GM12865 (cell line): ENCODE measurements at regions not wholly inside any gene's neighbourhood (a gene's known extent, or its start where the extent isn't known, plus 50 kb on each side); places are given as distances from the start of the nearest gene placed in this dataset.

ENCODE experiments used
- DNase-seq: peaks from one replicate; pipeline ENCODE4 v3.0.0; 2010; ENCODE audit warnings: low read depth
- H3K4me3 ChIP-seq: 2 replicates; pipeline ENCODE4 v1.5.1; 2011; ENCODE audit warnings: mild to moderate bottlenecking, low read depth, low read length, control low read depth
- CTCF ChIP-seq: IDR thresholded peaks from 2 replicates; pipeline ENCODE4 v1.5.1; 2011; ENCODE audit warnings: low read length, control low read depth, low read depth, inconsistent platforms; ENCODE audit not compliant: insufficient read depth; ENCODE audit errors: missing control alignments

GRCh38 chr2:173692068-173692467 lies 273.1 kb downstream of the SP3 start:
- TF ChIP-seq CTCF: no peak
- H3K4me3 ChIP-seq: no peak overlapping the region
- DNase-seq: no peak

GRCh38 chr2:173693044-173693589 lies 272.1 kb downstream of the SP3 start:
- no peak for TF ChIP-seq CTCF
- H3K4me3 ChIP-seq: no peak overlapping the region
- no peak for DNase-seq

GRCh38 chr2:173696274-173696673 lies 268.9 kb downstream of the SP3 start:
- H3K4me3 ChIP-seq: no peak overlapping the region
- DNase-seq: no peak

GRCh38 chr2:173697929-173698328 lies 267.2 kb downstream of the SP3 start:
- TF ChIP-seq CTCF: no peak
- DNase-seq: no peak
- H3K4me3 ChIP-seq: no peak overlapping the region

More at GRCh38 chr2:173696274-173696673, 268.9 kb downstream of the SP3 start:
- no peak for TF ChIP-seq CTCF

GRCh38 chr2:173705656-173706055 lies 259.5 kb downstream of the SP3 start:
- DNase-seq: no peak
- no peak overlapping the region for H3K4me3 ChIP-seq
- TF ChIP-seq CTCF: no peak

- TF ChIP-seq CTCF: no peak
- no peak for DNase-seq
- no peak overlapping the region for H3K4me3 ChIP-seq
Observed at GRCh38 chr2:173706936-173707335, 258.2 kb downstream of the SP3 start.

- TF ChIP-seq CTCF: no peak
- no peak for DNase-seq
- no peak overlapping the region for H3K4me3 ChIP-seq
Observed at GRCh38 chr2:173708806-173709205, 256.4 kb downstream of the SP3 start.
